ENCODE measurements at regions not wholly inside any gene's neighbourhood (a gene's known extent, or its start where the extent isn't known, plus 50 kb on each side); places are given as distances from the start of the nearest gene placed in this dataset.

- FAIRE-seq (no peak), DNase-seq (ENCODE audit: insufficient read length, low spot score) (no peak)
- TF ChIP-seq POLR2AphosphoS5 (IDR thresholded peaks at IDR 0.05; ENCODE audit: low read depth, low read length) (no peak), POLR2A (IDR thresholded peaks at IDR 0.05; ENCODE audit: low read depth, low read length) (no peak), SPI1 (IDR thresholded peaks at IDR 0.05; ENCODE audit: low read depth, low read length) (no peak), PAX5 (IDR thresholded peaks at IDR 0.05; ENCODE audit: insufficient read depth, low read length, severe bottlenecking) (no peak), POU2F2 (IDR thresholded peaks at IDR 0.05; ENCODE audit: low read depth, low read length) (no peak), TAF1 (IDR thresholded peaks at IDR 0.05; ENCODE audit: low read depth, low read length) (no peak)
Measured at GRCh38 chr2:139992078-139992477, 1211.9 kb upstream of the NXPH2 start.

GRCh38 chr2:139990646-139991335, 1210.6 kb upstream of the NXPH2 start:
- no peak for TF ChIP-seq SPI1 (IDR thresholded peaks at IDR 0.05; ENCODE audit: low read depth, low read length)
- FAIRE-seq, result no peak
- no peak for DNase-seq (ENCODE audit: insufficient read length, low spot score)

GRCh38 chr2:139969323-139969722, 1189.1 kb upstream of the NXPH2 start:
- no peak for DNase-seq (ENCODE audit: insufficient read length, low spot score)
- FAIRE-seq, result no peak
- no peak for TF ChIP-seq SPI1 (IDR thresholded peaks at IDR 0.05; ENCODE audit: low read depth, low read length)
- TF ChIP-seq POU2F2 (IDR thresholded peaks at IDR 0.05; ENCODE audit: low read depth, low read length), result no peak
- no peak for TF ChIP-seq PAX5 (IDR thresholded peaks at IDR 0.05; ENCODE audit: insufficient read depth, low read length, severe bottlenecking)
- no peak for TF ChIP-seq POLR2A (IDR thresholded peaks at IDR 0.05; ENCODE audit: low read depth, low read length)
- TF ChIP-seq TAF1 (IDR thresholded peaks at IDR 0.05; ENCODE audit: low read depth, low read length), result no peak
- TF ChIP-seq POLR2AphosphoS5 (IDR thresholded peaks at IDR 0.05; ENCODE audit: low read depth, low read length), result no peak

GRCh38 chr2:139968588-139968987, 1188.4 kb upstream of the NXPH2 start:
- FAIRE-seq (no peak), DNase-seq (ENCODE audit: insufficient read length, low spot score) (no peak)
- TF ChIP-seq POU2F2 (IDR thresholded peaks at IDR 0.05; ENCODE audit: low read depth, low read length), result no peak
- TF ChIP-seq TAF1 (IDR thresholded peaks at IDR 0.05; ENCODE audit: low read depth, low read length), result no peak
- TF ChIP-seq PAX5 (IDR thresholded peaks at IDR 0.05; ENCODE audit: insufficient read depth, low read length, severe bottlenecking), result no peak
- no peak for TF ChIP-seq SPI1 (IDR thresholded peaks at IDR 0.05; ENCODE audit: low read depth, low read length)
- no peak for TF ChIP-seq POLR2A (IDR thresholded peaks at IDR 0.05; ENCODE audit: low read depth, low read length)
- no peak for TF ChIP-seq POLR2AphosphoS5 (IDR thresholded peaks at IDR 0.05; ENCODE audit: low read depth, low read length)

- DNase-seq (ENCODE audit: insufficient read length, low spot score), result no peak
- no peak for TF ChIP-seq PAX5 (IDR thresholded peaks at IDR 0.05; ENCODE audit: insufficient read depth, low read length, severe bottlenecking)
- TF ChIP-seq SPI1 (IDR thresholded peaks at IDR 0.05; ENCODE audit: low read depth, low read length), result no peak
- no peak for FAIRE-seq
Measured at GRCh38 chr2:139967665-139968064, 1187.5 kb upstream of the NXPH2 start.

- no peak for DNase-seq (ENCODE audit: insufficient read length, low spot score)
- no peak for FAIRE-seq
- no peak for TF ChIP-seq SPI1 (IDR thresholded peaks at IDR 0.05; ENCODE audit: low read depth, low read length)
- TF ChIP-seq PAX5 (IDR thresholded peaks at IDR 0.05; ENCODE audit: insufficient read depth, low read length, severe bottlenecking), result no peak
- no peak for TF ChIP-seq TAF1 (IDR thresholded peaks at IDR 0.05; ENCODE audit: low read depth, low read length)
- TF ChIP-seq POU2F2 (IDR thresholded peaks at IDR 0.05; ENCODE audit: low read depth, low read length), result no peak
- TF ChIP-seq POLR2A (IDR thresholded peaks at IDR 0.05; ENCODE audit: low read depth, low read length), result no peak
- no peak for TF ChIP-seq POLR2AphosphoS5 (IDR thresholded peaks at IDR 0.05; ENCODE audit: low read depth, low read length)
Measured at GRCh38 chr2:139964721-139965440, 1184.7 kb upstream of the NXPH2 start.

- DNase-seq (ENCODE audit: insufficient read length, low spot score), result no peak
- no peak for FAIRE-seq
- TF ChIP-seq POU2F2 (IDR thresholded peaks at IDR 0.05; ENCODE audit: low read depth, low read length), result no peak
- no peak for TF ChIP-seq TAF1 (IDR thresholded peaks at IDR 0.05; ENCODE audit: low read depth, low read length)
- TF ChIP-seq SPI1 (IDR thresholded peaks at IDR 0.05; ENCODE audit: low read depth, low read length), result no peak
- TF ChIP-seq POLR2A (IDR thresholded peaks at IDR 0.05; ENCODE audit: low read depth, low read length), result no peak
- no peak for TF ChIP-seq PAX5 (IDR thresholded peaks at IDR 0.05; ENCODE audit: insufficient read depth, low read length, severe bottlenecking)
- no peak for TF ChIP-seq POLR2AphosphoS5 (IDR thresholded peaks at IDR 0.05; ENCODE audit: low read depth, low read length)
Measured at GRCh38 chr2:139963863-139964355, 1183.7 kb upstream of the NXPH2 start.

- no peak for DNase-seq (ENCODE audit: insufficient read length, low spot score)
- TF ChIP-seq POLR2AphosphoS5 (IDR thresholded peaks at IDR 0.05; ENCODE audit: low read depth, low read length) (no peak), TAF1 (IDR thresholded peaks at IDR 0.05; ENCODE audit: low read depth, low read length) (no peak), POLR2A (IDR thresholded peaks at IDR 0.05; ENCODE audit: low read depth, low read length) (no peak), PAX5 (IDR thresholded peaks at IDR 0.05; ENCODE audit: insufficient read depth, low read length, severe bottlenecking) (no peak), POU2F2 (IDR thresholded peaks at IDR 0.05; ENCODE audit: low read depth, low read length) (no peak), SPI1 (IDR thresholded peaks at IDR 0.05; ENCODE audit: low read depth, low read length) (no peak)
- no peak for FAIRE-seq
Measured at GRCh38 chr2:139949242-139949972, 1169.2 kb upstream of the NXPH2 start.

DNA sequence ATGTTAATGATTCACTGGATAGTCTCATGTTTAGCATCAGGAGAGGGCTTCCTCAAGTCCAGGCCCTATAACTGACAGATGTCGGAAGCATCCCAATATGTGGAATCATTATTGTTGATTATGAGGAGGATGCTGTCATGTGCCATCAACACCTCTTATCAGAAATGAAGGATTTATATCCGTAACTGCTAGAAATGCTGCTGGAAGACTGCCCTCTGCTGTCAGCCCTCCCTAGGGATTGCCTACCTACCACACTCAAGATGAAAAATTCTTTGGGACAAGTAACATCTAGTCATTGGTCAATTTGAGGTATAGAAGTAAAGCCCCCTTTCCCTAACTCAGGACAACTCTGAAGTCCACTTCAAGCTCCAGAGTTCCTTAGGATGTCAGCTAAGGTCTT, 1166.5 kb upstream of the NXPH2 start:
- no peak for TF ChIP-seq POLR2AphosphoS5 (IDR thresholded peaks at IDR 0.05; ENCODE audit: low read depth, low read length)
- no peak for TF ChIP-seq PAX5 (IDR thresholded peaks at IDR 0.05; ENCODE audit: insufficient read depth, low read length, severe bottlenecking)
- TF ChIP-seq POLR2A (IDR thresholded peaks at IDR 0.05; ENCODE audit: low read depth, low read length), result no peak
- no peak for TF ChIP-seq TAF1 (IDR thresholded peaks at IDR 0.05; ENCODE audit: low read depth, low read length)
- TF ChIP-seq POU2F2 (IDR thresholded peaks at IDR 0.05; ENCODE audit: low read depth, low read length), result no peak
- TF ChIP-seq SPI1 (IDR thresholded peaks at IDR 0.05; ENCODE audit: low read depth, low read length), result no peak
- FAIRE-seq (no peak), DNase-seq (ENCODE audit: insufficient read length, low spot score) (no peak)

All from GM12891 (cell line).